ENCODE measurements at regions not wholly inside any gene's neighbourhood (a gene's known extent, or its start where the extent isn't known, plus 50 kb on each side); places are given as distances from the start of the nearest gene placed in this dataset.
"Not testable (repeated sequence)": the region's sequence is repeated elsewhere in the genome, so short reads cannot be mapped to it uniquely, and the experiment has no call there.

DNA sequence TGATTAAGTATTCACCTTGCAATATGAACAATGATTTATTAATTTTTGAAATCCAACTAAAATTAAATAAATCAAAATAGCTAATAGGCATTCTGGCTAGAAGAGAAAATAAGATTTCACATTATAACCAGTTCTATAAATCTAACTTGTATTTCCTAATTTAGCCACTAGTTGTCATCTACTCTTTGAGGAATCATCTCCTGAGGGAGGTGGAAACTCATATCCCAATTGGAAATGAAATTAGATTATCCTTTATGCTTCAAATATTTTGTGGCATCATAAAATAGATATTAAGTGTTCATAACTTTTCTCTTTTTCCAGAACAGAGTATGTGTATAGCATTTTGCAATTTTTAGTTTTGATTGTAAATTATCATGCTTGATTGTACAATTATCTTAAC is 558.5 kb upstream of the DIAPH2 start:
- DNase-seq (ENCODE audit: extremely low read depth, low read depth), result no peak
- TF ChIP-seq, protein P1, sequence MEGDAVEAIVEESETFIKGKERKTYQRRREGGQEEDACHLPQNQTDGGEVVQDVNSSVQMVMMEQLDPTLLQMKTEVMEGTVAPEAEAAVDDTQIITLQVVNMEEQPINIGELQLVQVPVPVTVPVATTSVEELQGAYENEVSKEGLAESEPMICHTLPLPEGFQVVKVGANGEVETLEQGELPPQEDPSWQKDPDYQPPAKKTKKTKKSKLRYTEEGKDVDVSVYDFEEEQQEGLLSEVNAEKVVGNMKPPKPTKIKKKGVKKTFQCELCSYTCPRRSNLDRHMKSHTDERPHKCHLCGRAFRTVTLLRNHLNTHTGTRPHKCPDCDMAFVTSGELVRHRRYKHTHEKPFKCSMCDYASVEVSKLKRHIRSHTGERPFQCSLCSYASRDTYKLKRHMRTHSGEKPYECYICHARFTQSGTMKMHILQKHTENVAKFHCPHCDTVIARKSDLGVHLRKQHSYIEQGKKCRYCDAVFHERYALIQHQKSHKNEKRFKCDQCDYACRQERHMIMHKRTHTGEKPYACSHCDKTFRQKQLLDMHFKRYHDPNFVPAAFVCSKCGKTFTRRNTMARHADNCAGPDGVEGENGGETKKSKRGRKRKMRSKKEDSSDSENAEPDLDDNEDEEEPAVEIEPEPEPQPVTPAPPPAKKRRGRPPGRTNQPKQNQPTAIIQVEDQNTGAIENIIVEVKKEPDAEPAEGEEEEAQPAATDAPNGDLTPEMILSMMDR (IDR thresholded peaks at IDR 0.05; ENCODE audit: low read depth, low read length), result no peak; the same call in 1 of the 2 replicates

DNA sequence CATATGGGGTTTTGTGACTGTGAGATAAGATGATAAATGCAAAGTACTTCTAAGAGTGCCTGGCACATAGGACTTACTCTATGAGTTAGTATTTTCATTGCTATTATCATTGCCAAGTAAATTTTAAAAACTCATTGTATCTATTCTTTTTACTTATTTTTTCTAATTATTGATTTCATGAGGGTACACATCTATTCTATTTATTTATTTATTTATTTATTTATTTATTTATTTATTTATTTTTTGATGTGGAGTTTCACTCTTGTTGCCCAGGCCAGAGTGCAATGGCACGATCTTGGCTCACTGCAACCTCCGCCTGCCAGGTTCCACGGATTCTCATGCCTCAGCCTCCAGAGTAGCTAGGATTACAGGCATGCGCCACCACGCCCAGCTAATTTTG is 556.6 kb upstream of the DIAPH2 start:
- not testable (repeated sequence) for DNase-seq (ENCODE audit: extremely low read depth, low read depth)

DNA sequence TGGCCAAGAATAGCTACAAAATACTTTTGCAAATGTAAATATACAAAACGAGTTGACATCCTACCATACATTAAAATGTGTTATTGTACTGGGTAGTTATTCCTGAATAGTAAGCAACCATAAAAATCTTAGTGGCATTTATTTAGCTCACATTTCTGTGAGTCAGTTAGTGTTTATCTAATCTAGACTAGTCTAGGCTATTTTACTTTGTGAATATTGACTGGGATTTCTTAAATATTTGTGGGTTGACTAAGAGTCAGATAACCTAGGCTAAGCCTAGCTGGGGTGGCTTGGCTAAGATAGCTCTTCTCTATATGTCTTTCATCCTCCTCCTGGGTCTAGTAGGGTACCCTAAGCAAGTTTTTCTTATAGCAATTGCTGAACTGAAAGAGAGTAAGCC is 543.8 kb upstream of the DIAPH2 start:
- TF ChIP-seq, protein P1 (IDR thresholded peaks at IDR 0.05; ENCODE audit: low read depth, low read length), result no peak
- no peak for DNase-seq (ENCODE audit: extremely low read depth, low read depth)

DNA sequence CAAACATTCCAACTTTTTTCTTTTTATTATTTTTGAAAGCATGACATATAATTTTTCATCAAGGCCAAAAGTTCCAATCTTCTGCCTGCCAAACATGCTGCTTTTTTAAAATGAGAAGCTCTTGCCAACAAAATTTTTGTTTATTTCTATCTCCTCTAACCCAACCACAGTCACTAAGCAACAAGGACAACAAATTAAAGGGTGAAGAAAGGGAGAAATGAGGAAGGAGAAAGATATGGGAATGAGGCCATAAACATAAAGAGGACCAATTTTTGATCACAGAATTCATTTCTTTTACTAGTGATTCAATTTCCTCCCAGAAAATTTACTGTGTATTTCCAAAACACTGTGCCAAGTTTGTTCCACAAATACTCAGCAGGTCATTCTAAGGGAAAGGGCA is 537.0 kb upstream of the DIAPH2 start:
- TF ChIP-seq, protein P1 (IDR thresholded peaks at IDR 0.05; ENCODE audit: low read depth, low read length), result no peak
- DNase-seq (ENCODE audit: extremely low read depth, low read depth), result no peak

DNA sequence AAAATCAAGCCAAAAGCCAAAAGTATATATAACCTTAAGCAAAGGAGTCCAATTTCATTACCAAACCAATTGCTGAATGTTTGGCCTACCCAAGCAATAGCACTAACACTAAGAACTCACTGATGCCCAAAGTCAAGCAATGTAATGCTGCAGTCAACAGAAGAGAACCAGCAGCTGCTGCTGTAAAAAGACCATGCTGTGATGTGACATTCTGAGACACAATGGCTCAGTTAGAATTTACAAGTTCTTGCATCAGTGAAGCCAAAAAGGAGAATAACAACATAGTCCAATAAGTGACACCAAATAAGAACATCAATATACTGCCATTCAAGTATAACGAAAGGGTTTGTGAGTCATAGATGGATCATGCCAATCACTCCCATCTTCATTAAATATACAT is 514.0 kb upstream of the DIAPH2 start:
- TF ChIP-seq, protein P1 (IDR thresholded peaks at IDR 0.05; ENCODE audit: low read depth, low read length), result no peak
- no peak for DNase-seq (ENCODE audit: extremely low read depth, low read depth)

DNA sequence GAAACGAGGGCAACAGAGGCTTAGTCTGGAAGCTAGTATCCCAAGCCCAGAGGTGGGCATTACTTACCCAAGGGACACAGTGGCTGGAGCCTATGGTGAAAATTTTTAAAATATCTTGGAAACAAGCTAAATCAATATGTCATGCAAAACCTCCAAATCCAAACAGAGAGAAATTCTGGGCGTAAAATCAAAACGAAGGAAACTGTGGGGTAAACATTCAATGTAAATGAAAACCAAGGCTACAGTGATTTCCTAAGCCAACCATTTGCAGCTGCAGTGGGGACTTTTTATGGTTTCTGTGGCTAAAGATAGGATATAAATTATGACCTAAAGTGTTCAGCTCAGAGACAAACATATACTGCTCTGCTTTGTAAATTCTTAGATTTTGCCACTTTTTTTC is 507.7 kb upstream of the DIAPH2 start:
- TF ChIP-seq, protein P1 (IDR thresholded peaks at IDR 0.05; ENCODE audit: low read depth, low read length), result no peak
- DNase-seq (ENCODE audit: extremely low read depth, low read depth), result no peak

DNA sequence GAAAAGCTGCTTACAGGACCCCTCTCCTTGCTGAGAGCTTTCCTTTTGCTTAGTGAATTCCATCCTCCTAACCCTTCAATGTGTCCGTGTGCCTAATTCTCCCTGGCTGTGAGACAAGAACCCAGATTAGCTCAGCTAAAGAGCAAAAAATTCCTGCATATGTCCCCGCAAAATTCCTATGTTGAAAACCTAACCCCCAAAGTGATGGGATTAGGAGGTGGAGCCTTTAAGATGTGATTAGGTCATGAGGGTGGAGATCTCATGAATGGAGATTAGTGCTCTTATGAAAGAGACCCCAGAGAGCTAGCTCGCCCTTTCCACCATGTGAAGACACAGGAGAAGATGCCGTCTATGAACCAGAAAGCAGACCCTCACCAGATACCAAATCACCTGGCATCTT is 503.0 kb upstream of the DIAPH2 start:
- no peak for DNase-seq (ENCODE audit: extremely low read depth, low read depth)
- TF ChIP-seq, protein P1 (IDR thresholded peaks at IDR 0.05; ENCODE audit: low read depth, low read length), result no peak

DNA sequence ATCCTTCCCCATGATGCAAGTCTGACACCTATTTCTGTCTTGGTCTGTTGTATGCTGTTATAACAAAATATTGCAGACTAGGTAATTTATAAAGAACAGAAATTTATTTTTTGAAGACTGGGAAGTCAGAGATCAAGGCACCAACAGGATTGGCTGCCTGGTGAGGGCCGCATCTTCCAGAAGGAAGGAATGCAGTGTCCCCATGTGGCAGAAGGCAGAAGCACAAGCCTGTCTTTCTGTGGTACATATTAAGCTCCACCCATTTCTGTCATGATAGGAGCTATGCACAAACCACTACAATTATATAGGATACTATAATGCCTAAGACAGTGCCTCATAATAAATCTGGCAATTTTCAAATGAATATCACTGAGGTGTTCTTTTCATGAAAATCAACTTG is 502.3 kb upstream of the DIAPH2 start:
- TF ChIP-seq, protein P1 (IDR thresholded peaks at IDR 0.05; ENCODE audit: low read depth, low read length), result peak; percentile 37
- DNase-seq (ENCODE audit: extremely low read depth, low read depth), result no peak

All from AG09319 (cell line).